HG03064 (cell line): ENCODE measurements at regions not wholly inside any gene's neighbourhood (a gene's known extent, or its start where the extent isn't known, plus 50 kb on each side); places are given as distances from the start of the nearest gene placed in this dataset.

Experiments used
- ATAC-seq: cut with Tn5 transposase; IDR thresholded peaks from one replicate; pipeline ENCODE4 v1.9.1; 2021; ENCODE audit warnings: low read depth; ENCODE audit not compliant: unreplicated experiment

DNA sequence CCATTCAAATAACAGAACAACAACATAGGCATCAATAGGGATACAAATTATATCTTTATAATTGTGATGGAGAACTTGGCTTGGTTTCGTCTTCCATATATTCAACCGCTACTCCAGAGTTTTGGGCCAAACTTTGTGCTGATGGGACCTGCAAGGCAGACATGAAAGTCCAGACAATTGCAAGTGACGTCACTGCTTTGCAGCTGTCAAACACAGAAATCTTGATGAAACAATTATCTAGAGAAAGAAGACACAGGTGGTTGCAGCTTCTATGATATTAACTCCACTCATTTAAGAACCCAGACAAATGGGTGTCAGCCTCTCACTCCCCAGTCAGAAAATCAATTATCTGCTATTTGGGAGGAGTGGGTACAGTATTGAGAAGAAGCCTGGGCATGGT lies 390.6 kb downstream of the NUF2 start:
- no peak for ATAC-seq

DNA sequence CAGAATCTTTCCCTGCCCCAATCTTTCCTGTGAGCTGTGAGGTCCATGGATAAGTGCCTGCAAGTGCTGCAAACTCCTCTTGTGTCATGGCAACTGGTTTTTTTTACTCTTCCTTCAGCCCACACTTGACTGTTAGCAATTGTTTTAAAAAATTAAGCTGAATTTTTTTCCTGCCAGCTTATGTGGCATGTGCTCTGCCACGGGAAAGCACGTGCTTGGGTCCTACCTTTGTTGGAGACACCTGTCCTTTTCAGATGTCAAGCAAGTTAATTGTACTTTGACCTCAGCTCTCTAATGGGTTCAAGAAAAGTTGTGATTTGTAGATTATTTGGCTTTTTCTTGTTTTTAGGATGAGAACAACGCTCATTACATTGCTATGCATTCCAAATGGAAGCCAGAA lies 398.5 kb downstream of the NUF2 start:
- ATAC-seq, result no peak

DNA sequence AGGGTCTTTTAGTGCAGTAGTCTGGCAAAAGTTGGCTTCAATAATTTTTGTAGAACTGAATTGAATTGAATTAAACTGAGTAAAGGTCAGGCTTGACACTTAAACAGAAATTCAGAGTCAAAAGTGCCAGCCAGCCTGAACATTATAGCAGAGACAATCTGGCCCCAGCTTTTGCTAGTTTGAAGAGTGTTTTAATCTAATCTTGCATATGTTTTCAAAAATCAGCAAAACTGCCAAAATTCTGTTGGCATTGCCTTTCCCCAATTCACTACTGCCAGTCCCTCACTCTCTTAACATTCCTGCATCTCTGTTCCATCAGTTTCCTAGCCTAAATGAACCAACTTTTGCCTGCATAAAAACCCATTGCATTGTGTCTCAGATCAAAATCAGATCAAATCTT lies 403.8 kb downstream of the NUF2 start:
- ATAC-seq, result no peak

DNA sequence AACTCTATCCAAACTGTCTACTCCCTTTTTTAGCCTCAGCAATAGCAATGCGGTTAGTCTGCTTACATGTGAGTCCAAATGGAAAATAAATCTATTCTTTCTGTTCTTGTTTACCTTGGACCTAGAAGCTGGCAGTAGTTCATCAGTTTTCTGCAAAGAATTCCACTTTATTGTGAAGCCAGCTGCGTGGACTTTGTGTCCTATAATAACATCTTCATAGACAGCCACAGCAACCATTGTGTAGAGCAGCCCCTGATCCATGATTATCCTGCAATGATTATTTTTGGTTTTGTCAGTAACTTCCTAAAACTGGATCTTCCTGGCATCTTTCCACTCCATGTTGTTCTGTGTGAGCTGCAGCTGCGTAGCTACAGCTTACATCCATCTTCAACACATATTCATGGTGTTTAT lies 408.7 kb downstream of the NUF2 start:
- no peak for ATAC-seq

DNA sequence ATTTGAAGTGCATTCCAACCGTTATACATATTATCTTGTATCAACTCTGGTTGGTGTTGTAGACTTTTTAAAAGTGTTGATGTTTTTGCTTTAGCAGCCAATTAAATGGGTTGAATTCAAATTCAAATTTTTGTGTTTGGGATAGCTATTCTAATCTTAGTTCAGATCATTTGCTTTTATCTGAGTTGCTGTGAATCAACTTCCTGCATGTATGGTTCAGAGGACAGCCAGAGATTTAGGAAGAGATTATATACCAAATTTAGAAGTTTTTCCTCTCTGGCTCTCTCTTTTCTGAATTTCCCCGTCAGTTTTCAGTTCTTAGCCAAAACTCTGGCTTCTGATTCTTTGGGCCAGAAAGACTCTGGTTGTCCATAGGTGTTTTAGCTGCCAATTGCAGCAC lies 415.5 kb downstream of the NUF2 start:
- no peak for ATAC-seq

DNA sequence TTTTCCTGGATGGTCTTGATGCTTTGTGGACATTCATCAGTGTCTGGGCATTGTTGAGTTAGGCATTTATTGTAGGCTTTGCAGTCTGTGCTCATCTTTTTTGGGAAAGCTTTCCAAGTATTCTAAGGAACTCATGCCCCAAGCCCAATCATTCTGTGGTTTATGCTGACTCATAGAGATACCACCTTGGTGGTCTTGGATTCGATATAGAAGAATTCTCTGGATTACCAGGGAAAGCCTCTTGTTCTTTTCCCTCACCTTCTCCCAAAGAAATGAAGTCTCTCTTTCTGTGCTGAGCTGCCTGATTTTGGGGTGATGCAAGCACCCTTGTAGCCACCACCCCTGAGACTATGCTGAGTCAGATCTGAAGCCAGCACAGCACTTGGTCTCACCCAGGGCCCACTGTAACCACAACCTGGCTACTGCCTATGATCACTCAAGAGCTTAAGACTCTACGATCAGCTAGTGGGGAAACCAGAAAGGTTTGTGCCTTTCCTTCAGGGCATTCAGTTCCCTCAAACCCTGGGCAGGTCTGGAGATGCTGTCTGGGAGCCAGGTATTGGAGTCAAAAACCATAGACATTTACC lies 422.6 kb downstream of the NUF2 start:
- no peak for ATAC-seq

DNA sequence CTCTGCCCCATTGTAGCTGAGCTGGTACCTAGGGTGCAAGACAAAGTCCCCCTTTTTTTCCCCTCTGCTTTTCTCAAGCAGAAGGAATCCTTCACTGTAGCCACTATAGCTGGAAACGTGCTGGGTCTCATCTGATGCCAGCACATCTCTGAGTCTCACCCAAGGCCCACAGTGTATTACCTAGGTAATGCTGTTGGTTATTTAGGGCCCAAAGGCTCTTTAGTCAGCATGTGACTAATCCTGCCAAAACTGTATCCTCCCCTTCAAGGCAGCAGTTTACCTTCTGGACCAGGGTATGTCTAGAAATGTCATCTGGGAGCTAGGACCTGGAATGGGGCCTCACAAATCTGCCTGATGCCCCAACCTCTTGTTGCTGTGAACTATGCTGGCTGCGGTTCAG lies 423.4 kb downstream of the NUF2 start:
- ATAC-seq, result no peak

DNA sequence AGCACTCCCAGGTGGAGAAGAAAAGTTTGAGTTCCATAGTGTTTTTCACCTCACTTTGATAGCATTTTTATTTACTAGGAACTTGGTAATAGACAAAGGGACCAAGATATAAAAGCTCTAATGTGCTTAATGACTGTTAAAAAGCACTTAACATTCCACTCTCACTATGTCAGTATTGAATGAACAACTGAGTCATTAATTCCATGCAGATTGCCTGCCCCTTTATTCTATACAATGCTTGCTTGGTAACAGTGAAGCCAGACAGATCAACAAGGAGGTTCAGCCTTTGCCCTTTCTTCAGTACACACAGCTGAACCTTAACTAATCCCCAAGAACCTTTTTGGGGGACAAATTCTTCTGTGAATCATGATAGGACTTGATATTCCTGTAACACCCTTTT lies 425.5 kb downstream of the NUF2 start:
- ATAC-seq, result no peak

DNA sequence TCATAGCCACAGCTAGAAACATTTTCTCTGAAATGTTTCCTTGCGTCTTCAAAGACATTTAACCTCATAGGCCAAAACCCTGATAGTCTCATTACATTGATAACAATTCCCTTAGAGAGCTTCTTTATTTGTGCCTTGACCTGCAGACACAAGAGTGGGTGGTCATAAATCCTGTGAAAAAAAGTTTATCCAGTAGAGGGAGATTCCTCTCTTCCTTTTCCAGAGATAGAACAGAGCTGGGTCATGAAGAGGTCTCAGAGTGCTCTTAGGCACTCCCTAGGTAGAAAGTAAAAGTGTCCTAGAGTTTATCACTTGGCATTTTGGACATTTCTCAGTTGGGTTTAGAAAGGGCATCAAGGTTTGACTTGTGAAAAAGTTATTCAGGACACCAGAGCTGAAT lies 426.1 kb downstream of the NUF2 start:
- ATAC-seq, result no peak

DNA sequence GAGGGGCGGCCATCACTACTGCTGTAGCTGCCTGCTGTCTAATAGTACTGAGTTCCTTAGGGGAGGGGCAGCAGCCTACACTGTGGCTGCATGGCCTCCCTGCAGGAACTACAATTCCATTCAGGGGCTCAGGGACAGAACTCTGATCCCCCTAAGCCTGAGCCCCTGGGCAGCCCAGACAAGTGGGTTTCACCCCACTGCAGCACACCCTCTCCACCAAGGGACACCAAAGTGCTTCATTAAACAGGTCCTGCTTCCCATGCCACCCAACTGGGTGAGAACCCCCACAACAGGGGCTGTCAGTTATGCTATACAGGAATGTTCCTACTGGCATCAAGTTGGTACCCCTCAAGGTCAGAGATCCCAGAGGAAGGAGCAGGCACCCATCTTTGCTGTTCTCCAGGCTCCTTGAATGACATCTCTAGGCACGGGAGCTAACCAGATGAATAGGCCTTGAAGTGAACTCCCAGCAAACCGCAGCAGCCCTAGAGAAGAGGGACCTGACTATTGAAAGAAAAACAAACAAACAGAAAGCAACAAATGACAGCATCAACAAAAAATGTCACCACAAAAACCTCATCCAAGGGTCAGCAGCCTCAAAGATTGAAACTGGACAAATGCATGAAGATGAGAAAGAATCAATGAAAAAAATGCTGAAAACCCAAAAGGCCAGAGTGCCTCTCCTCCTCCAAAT lies 437.4 kb downstream of the NUF2 start:
- ATAC-seq, result no peak

DNA sequence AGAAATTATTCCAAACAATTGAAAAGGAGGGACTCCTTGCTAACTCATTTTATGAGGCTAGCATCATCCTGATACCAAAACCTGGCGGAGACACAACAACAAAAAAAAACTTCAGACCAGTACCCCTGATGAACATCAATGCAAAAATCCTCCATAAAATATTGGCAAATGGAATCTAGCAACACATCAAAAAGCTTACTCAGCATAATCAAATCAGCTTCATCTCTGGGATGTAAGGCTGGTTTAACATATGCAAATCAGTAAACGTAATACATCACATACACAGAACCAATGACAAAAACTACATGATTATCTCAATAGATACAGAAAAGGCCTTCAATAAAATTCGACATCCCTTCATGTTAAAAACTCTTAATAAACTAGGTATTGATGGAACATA lies 440.1 kb downstream of the NUF2 start:
- no peak for ATAC-seq

DNA sequence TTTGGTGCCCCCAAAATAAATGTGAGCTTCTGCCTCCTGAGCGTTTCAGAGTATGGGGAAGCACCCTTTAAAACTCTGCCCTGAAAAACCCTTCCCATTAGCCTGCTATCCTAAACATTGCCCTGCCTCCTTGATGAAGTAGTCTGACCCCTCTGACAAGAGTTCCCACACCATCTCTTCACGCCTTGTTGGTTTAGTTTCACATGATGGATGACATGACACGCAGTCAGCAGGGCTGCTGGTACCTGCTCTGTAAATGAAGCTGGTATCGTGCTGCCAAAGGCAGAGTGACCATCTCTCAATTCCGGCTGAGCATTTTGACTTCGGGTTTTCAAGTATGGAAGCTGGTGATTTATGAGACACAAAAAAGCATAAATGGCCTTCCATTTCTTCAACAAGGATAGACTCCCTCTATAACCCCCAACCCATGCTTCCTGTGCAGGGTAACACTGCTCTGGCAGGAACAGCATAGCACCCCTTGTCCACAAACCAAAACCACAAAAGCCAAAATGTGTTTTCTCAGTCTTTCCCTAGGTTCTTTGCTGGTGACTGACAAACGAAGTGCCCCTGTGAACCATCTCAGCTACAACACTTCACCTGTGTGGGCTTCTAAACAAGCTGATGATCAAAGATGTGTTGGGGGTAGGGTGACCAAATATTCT lies 444.6 kb downstream of the NUF2 start:
- no peak for ATAC-seq

DNA sequence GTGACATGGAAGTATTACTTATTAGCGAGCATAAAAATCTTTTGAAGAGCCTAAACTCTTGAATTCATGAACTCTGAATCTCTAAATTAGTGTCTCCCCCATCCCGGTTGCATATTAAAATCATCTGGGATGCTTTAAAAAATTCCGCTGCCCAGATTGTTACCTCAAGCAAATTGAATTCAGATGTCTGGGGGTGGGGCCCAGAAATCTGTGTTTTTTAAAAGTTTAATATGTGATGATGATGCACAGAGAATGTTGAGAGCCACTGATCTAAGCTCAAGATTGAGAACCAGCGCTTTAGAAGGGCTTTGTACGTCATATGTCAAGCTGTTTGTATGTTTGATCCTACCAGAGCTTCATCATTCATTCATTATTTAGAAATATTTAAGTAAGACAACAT lies 446.8 kb downstream of the NUF2 start:
- no peak for ATAC-seq

DNA sequence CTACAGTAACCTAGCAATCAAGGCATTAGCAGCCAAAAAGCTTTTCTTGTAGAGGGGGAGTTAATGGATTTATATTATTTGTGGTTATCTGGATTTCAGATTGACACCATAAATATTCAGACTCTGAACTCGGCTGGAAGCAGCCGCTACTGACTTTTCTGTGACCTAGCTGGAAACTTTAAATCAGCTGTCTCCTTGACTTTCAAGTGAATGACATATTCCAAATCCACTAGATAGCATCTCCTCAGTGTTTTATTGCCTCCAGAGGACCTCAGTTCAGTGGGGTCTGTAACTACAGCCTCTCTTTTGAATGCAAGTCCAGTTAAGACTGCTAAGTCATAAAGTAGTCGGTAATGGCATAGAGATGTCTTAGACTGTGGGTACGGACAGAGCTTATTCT lies 448.5 kb downstream of the NUF2 start:
- no peak for ATAC-seq

DNA sequence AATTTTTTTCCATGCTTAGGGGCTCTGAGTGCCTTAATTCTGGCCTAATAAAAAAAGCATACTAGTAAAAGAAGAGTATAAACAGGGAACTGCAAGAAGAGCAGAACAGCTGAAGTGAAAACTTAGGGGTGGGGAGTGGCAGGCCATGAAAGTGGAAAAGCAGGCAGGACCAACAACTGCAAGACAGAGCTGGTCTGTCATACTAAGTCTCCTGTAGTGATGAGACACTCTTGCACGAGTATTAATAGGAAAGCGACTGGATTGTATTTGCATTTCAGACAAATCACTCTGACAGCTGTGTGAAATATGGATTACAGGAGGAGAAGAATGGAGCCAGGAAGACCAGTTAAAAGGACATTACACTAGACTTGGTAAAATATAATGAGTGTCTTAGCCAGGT lies 449.9 kb downstream of the NUF2 start:
- no peak for ATAC-seq

DNA sequence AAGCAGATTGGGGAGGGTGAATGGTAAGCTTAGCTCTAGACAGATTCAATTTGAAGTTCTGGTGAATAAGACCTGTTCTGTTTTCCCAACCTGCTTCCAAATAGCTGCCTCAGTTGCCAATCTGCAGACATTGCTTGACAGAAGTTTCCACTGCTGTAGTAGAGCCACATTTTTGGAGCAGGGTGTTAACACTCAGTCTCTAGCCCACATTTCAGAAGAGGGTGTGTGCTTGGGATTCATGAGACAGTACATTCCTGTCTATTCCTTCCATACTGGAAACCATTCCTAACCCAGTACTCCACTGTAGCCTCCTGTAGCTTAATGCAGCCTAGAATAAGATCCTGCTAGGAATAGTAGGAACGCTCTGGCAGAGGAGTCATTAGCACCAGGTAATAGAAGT lies 450.5 kb downstream of the NUF2 start:
- no peak for ATAC-seq

DNA sequence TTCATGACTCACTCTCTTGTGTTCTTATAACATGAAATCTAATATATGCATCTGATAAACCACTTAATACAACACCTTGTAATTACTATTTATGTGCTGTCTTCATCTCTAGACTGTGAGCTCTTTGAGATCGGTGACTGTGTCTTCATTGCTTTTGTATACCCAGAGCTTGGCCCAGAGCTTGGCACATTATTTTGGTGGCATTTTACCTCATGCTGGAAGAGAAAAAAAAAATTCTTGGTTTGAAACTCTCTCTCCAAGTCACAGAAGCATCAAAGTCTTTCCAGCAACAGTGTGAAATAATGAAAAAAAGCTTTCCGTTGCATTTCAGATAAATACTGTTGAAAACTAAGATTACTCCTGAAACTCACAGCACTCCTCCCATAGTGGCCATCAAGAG lies 451.6 kb downstream of the NUF2 start:
- ATAC-seq, result no peak

DNA sequence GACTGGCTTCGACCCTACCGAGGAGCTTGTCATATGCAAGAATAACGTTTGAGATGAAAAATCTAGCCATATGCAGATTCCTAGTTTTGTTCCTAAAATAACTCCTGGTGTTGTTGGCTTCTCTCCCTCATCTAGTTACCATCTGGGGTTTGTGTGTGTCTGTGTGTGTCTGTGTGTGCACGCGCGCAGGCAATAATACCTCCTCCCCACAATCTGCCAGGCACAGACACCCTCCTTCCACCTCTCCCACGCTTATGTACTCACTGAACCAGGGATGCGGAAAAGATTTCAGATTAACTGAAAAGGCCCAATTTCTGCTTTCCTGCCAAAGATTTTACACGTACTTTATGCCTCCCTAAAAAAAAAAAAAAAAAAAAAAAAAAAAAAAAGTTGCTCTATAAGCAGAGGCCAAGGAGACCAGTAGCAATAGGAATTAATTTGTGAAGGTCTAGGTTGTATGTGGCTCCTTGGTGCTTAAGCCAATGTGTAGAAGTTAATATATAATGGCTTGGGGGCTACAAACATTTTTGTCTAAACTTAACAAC lies 452.7 kb downstream of the NUF2 start:
- ATAC-seq, result no peak

DNA sequence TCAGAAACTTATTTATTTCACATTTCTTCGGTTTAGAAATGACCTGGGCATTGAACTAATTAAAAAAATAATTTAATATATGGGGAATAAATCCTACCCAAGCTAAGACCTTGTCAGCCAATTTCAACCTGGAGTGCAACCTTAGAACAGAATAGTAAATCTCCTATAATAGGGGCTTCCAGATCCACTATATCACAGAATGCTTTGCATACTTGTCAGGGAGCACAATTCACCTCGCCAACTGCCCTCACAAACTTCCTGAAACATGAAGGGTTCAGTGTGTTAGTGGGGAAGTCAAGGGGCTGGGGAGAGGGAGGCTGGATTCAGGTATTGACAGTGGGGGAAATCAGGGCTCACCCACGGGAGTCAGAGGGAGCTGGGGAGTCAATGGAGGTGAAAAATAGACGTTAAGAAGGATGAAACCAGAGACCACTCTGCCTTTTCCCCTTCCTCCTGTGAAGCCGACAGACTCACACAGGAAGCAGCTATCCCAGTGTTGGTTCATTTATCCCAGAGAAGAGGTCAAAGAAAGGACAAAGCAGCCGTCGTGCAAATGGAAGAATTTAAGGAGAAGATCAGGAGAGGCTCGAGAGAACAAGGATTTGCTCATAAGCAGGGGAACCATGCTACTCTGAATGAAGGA lies 453.3 kb downstream of the NUF2 start:
- no peak for ATAC-seq

DNA sequence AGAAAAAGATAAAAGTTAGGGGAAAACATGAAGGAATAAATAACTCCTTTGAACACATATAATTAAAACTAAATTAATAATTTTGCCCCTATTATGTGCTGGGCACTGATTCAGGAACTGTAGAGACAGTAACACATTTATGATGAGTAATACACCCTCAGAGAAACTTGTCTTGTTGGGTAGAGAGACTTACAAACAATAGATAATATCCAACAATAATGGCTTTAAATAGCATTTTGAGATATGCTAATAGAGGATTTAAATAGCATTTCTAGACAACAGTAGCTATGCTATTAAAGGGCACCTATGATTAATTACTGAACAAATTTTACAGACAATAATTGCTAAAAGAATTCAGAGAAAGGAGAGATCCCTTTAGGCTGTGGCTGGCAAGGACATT lies 455.5 kb downstream of the NUF2 start:
- no peak for ATAC-seq

DNA sequence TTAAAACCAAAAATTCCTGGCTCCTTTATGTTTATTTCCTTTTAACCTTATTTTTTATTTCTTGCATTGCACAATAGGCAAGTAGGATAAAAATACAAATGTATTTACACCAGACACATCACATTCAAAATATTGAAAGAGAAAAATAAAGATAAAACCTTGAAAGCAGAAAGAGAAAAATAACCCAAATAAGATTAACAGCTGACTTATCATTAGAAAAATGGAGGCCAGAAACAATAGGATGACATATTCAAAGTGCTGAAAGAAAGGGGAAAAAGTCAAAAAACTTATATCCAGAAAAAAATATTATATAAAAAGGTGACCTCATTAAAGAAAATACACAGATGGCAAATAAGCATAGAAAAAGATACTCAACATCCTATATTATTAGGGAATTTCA lies 459.4 kb downstream of the NUF2 start:
- ATAC-seq, result no peak
